HG02943 (cell line): ENCODE measurements at regions not wholly inside any gene's neighbourhood (a gene's known extent, or its start where the extent isn't known, plus 50 kb on each side); places are given as distances from the start of the nearest gene placed in this dataset.

Experiments
- ATAC-seq: cut with Tn5 transposase; IDR thresholded peaks from one replicate; pipeline ENCODE4 v1.9.1; 2021; ENCODE audit warnings: mild to moderate bottlenecking, low read depth, moderate library complexity; ENCODE audit not compliant: unreplicated experiment

DNA sequence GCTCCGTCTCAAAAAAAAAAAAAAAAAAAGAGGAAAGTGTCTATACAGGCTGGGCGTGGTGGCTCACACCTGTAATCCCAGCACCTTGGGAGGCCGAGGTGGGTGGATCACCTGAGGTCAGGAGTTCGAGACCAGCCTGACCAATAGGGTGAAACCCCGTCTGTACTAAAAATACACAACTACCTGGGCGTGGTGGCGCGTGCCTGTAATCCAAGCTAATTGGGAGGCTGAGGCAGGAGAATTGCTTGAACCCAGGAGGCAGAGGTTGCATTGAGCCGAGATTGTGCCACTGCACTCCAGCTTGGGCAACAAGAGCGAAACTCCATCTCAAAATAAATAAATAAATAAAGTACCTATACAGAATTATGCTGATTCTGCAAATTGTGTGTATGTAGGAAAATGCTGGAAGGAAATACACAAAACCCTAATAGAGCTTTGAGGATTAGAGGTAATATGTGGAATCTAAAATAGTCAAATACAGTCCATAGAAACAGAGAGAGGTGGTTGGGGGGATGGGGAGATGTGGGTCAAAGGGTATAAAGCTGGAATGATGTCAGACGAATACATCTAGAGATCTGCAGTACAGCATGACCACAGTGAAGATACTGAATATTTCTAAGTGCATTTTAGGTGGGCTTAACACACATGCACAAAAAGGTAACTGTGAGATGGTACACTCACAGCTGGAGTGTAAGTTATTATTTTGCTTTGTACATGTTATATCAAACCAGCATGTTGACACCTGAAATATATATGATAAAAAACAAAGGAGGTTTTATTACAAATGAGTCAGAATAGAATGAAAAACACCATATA lies 174.5 kb upstream of the KLF14 start:
- ATAC-seq = no peak

GRCh38 chr7:130909161-130909836 lies 175.3 kb upstream of the KLF14 start:
- no peak for ATAC-seq

- no peak for ATAC-seq
These were observed 176.1 kb upstream of the KLF14 start for GRCh38 chr7:130909881-130910672.

GRCh38 chr7:130910949-130911944 lies 177.2 kb upstream of the KLF14 start:
- ATAC-seq = no peak

GRCh38 chr7:130912082-130912861 lies 178.3 kb upstream of the KLF14 start:
- no peak for ATAC-seq

DNA sequence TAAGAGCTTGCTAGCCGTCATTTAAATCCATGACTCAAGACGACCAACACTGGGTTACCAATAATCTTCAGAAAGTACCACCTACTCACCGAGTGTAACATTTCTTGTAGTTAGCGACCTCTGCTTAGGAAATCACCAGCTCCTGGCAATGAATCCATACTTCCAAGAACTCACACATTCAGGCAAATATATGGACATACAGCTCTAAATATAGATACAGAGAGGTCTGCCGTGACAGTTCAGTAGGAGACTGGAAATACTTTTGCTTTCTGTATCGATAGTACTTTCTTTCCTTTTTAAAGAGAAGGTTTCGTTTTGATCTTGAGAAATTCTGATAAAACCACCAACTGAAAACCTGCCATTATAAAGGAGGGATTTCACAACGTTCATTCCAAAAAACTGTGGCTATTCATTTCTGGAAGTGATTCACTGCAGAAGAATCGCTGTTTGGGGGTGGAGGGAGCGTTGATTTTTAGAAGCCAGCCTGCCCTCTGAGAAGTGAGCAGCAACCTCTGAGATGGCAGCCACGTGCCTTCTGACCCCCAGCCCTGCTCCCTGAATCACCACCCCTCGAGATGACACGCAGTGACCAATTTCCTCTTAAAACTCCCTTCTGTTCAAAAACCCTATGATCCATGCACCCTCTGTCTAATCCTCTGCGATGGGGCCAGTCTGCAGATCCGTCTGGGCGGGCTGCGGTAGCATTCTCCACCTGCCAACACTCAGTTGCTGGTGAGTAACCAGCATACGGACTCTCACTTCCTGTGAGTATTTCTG lies 179.0 kb upstream of the KLF14 start:
- peak; percentile 90 for ATAC-seq

DNA sequence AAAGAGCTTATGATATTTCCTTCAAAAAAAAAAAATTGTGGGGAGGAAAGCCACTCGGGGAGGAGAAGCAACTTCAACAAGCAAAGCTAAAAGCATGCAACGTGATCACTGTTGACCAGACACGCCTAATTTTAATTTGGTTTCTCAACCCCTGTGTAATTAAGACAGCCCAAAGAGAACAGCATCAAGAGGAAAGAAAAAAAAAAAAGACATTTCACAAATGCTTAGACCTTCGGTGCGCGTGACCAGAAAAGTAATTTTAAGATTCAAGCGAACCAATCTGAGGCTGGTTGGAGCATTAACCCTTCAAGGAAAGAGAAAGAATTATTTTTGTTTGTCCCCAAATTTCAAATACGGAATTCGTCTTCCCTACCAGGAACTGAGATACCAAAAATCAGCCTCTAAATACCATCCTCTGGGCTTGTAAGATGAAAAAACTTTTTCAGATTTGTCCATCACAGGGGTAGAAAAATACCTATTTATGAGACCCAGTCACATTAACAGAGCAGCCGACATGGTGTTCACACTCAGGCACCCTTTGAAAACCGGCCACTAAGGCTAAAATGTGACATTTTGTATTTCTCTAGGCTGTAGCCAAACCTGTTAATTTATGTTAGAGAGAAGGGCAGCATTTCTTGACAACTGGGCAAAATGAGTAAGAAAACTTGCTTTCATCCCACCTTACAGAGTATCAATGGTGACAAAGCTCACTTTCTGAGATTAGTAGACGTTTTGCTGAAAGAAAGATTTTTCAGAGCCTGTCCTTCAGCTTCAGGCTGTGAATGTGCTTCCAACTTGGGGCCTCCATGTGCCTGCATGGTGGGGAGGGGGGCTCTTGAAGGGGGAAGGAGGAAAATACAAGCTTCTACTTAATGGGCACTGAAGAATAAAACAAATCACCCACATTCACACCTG lies 179.9 kb upstream of the KLF14 start:
- no peak for ATAC-seq

DNA sequence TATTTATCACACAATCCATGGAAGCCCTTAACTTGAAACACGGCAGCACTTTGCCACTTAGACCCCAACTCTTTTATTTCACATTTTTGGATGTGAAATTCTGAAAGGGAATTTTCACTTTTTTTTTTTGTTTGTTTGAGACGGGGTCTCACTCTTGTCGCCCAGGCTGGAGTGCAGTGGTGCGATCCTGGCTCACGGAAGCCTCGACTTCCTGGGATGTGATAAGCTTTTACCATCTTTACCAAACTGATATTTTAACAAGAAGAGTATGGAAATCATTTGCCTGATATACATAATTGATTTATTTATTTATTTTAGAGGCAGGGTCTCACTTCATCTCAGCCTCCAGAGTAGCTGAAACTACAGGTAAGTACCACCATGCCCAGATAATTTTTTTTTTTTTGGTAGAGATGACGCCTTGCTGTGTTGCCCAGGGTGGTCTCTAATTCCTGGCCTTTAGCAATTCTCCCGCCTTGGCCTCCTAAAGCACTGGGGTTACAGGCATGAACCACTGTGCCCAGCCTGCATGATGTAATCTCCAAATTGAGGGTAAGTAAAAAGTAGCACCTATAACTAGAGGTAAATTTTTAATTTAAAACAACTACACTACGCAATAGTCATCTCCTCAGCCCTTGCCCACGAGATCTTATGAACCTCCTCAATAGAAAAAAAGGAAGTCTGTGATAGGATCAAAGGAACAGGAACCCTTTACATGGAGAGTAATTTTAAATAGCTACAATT lies 180.7 kb upstream of the KLF14 start:
- no peak for ATAC-seq

DNA sequence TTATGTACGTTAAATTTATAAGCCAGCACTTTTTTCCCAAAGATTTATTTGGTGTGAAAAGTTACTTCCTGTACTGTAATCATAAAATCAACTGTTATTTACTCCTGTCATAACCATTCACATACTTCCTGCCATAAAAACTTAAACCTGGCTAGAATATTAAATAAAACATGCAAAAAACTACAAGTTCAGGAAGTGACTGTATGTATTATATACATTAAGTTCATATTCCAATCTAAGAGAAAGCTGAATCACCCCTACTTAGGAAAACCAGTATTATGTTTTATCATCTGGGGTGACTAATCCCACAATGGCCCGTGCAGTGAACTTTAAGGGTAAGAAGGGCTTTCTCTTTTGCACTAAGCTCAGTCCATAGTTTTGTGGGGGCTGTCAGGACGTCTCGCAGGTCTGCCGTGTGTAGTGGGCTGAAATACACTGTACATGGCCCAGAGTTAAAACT lies 183.7 kb upstream of the KLF14 start:
- ATAC-seq = no peak

- no peak for ATAC-seq
These were observed 184.4 kb upstream of the KLF14 start for GRCh38 chr7:130918129-130919052.

GRCh38 chr7:130919316-130920103 lies 185.5 kb upstream of the KLF14 start:
- no peak for ATAC-seq

DNA sequence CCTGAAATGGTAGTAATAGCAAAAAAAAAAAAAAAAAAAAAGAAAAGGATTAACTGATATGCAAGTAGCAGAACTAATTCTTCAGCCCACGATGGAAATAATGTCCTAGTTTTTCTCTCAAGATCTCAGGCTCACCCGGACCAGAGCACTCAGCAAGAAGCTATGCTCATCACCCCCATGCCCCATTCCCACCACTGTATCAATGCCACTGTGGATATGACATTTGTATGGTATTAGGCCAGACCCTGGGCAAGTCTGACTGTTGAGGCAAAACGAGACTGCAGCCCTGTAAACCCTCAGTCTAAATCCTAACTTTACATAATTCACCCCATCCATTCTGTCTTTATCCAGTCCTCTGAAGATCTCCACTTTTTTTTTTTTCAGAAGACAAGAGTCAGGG lies 186.1 kb upstream of the KLF14 start:
- no peak for ATAC-seq

GRCh38 chr7:130921391-130922180 lies 187.6 kb upstream of the KLF14 start:
- no peak for ATAC-seq
